Peyer's patch (tissue), 4 donors: ENCODE measurements at regions not wholly inside any gene's neighbourhood (a gene's known extent, or its start where the extent isn't known, plus 50 kb on each side); places are given as distances from the start of the nearest gene placed in this dataset.

Experiments used
- POLR2A ChIP-seq, 2 donors: fragments of 450-650 bp; IDR thresholded peaks; one replicate each; pipeline ENCODE4 v1.5.1; 2017; ENCODE audit warnings: antibody characterized with exemption in 2 of 2, mild to moderate bottlenecking in 2 of 2, moderate library complexity in 2 of 2
- TF ChIP-seq, protein P1 (sequence below), 6 experiments: fragments of 450-650 bp in 4 of 6; fragments of 200-600 bp in 2 of 6; sonication (generic) in 1 of 6; IDR thresholded peaks; one replicate each; pipeline ENCODE4 v1.5.1; 2017 to 2019; ENCODE audit warnings: antibody characterized with exemption in 6 of 6, mild to moderate bottlenecking in 3 of 6, moderate library complexity in 1 of 6

DNA sequence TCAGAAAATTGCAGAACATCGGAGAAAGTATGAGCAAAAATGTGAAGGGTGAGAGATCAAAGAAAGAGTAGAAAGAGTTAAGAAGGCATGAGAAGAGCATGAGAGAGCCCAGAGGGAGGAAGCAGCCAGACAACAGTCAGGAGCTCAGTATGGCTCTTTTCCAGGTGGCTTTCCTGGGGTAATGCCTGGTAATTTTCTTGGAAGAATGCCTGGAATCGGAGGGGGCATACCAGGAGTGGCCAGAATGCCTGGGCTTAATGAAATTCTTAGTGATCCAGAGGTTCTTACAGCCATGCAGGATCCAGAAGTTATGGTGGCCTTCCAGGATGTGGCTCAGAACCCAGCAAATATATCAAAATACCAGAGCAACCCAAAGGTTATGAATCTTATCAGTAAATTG lies 271.8 kb upstream of the TFPI start:
- TF ChIP-seq, protein P1, sequence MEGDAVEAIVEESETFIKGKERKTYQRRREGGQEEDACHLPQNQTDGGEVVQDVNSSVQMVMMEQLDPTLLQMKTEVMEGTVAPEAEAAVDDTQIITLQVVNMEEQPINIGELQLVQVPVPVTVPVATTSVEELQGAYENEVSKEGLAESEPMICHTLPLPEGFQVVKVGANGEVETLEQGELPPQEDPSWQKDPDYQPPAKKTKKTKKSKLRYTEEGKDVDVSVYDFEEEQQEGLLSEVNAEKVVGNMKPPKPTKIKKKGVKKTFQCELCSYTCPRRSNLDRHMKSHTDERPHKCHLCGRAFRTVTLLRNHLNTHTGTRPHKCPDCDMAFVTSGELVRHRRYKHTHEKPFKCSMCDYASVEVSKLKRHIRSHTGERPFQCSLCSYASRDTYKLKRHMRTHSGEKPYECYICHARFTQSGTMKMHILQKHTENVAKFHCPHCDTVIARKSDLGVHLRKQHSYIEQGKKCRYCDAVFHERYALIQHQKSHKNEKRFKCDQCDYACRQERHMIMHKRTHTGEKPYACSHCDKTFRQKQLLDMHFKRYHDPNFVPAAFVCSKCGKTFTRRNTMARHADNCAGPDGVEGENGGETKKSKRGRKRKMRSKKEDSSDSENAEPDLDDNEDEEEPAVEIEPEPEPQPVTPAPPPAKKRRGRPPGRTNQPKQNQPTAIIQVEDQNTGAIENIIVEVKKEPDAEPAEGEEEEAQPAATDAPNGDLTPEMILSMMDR (IDR thresholded peaks at IDR 0.05) = no peak
- no peak for TF ChIP-seq POLR2A (IDR thresholded peaks at IDR 0.05)
